GM12873 (cell line): ENCODE measurements at regions not wholly inside any gene's neighbourhood (a gene's known extent, or its start where the extent isn't known, plus 50 kb on each side); places are given as distances from the start of the nearest gene placed in this dataset.

ENCODE experiments used
- CTCF ChIP-seq: IDR thresholded peaks from 2 replicates; pipeline ENCODE4 v1.5.1; 2012; ENCODE audit warnings: low read depth, mild to moderate bottlenecking, moderate library complexity, low read length, control low read depth; ENCODE audit not compliant: insufficient read depth; ENCODE audit errors: missing control alignments

GRCh38 chr1:47575855-47576757 is 138.3 kb downstream of the FOXD2 start:
- no peak for TF ChIP-seq CTCF

- TF ChIP-seq CTCF, result no peak
Observed at GRCh38 chr1:47576758-47577115, 138.9 kb downstream of the FOXD2 start.

- no peak for TF ChIP-seq CTCF
Observed at GRCh38 chr1:47577303-47578025, 139.6 kb downstream of the FOXD2 start.

- no peak for TF ChIP-seq CTCF
Observed at GRCh38 chr1:47578026-47578720, 140.3 kb downstream of the FOXD2 start.

- no peak for TF ChIP-seq CTCF
Observed at GRCh38 chr1:47578721-47579419, 141.0 kb downstream of the FOXD2 start.

GRCh38 chr1:47579809-47580208 is 142.0 kb downstream of the FOXD2 start:
- no peak for TF ChIP-seq CTCF
